ENCODE measurements at regions not wholly inside any gene's neighbourhood (a gene's known extent, or its start where the extent isn't known, plus 50 kb on each side); places are given as distances from the start of the nearest gene placed in this dataset.
"Not testable (repeated sequence)": the region's sequence is repeated elsewhere in the genome, so short reads cannot be mapped to it uniquely, and the experiment has no call there.

GRCh38 chr2:111453308-111453707 is 332.6 kb downstream of the BCL2L11 start:
- DNase-seq: not testable (repeated sequence)

GRCh38 chr2:111453816-111454215 is 333.1 kb downstream of the BCL2L11 start:
- not testable (repeated sequence) for DNase-seq

- DNase-seq: peak in 3 of 5 donors; percentile 19 to 33 (median 23)
Observed at GRCh38 chr2:111454404-111454803, 333.7 kb downstream of the BCL2L11 start.

- not testable (repeated sequence) for DNase-seq
Observed at GRCh38 chr2:111455016-111456015, 334.6 kb downstream of the BCL2L11 start.

GRCh38 chr2:111457191-111457590 is 336.5 kb downstream of the BCL2L11 start:
- DNase-seq: not testable (repeated sequence)

GRCh38 chr2:111460901-111461300 is 340.2 kb downstream of the BCL2L11 start:
- not testable (repeated sequence) for DNase-seq

- DNase-seq: not testable (repeated sequence)
Observed at GRCh38 chr2:111461831-111462230, 341.1 kb downstream of the BCL2L11 start.

GRCh38 chr2:111462572-111462971 is 341.9 kb downstream of the BCL2L11 start:
- DNase-seq: not testable (repeated sequence)

- peak in 1 of 5 donors; percentile 20 for DNase-seq
Observed at GRCh38 chr2:111463238-111463848, 342.6 kb downstream of the BCL2L11 start.

- DNase-seq: peak in 2 of 5 donors; percentile 18 to 29
Observed at GRCh38 chr2:111463956-111464355, 343.2 kb downstream of the BCL2L11 start.

GRCh38 chr2:111464367-111464766 is 343.7 kb downstream of the BCL2L11 start:
- DNase-seq: not testable (repeated sequence)

- DNase-seq: not testable (repeated sequence)
Observed at GRCh38 chr2:111465521-111465920, 344.8 kb downstream of the BCL2L11 start.

GRCh38 chr2:111466744-111467143 is 346.0 kb downstream of the BCL2L11 start:
- DNase-seq: not testable (repeated sequence)

GRCh38 chr2:111470924-111471323 is 350.2 kb downstream of the BCL2L11 start:
- DNase-seq: not testable (repeated sequence)

- not testable (repeated sequence) for DNase-seq
Observed at GRCh38 chr2:111471791-111472530, 351.2 kb downstream of the BCL2L11 start.

- DNase-seq: not testable (repeated sequence)
Observed at GRCh38 chr2:111472844-111473403, 352.2 kb downstream of the BCL2L11 start.

- DNase-seq: not testable (repeated sequence)
Observed at GRCh38 chr2:111473522-111473921, 352.8 kb downstream of the BCL2L11 start.

- DNase-seq: not testable (repeated sequence)
Observed at GRCh38 chr2:111474198-111474705, 353.5 kb downstream of the BCL2L11 start.

- not testable (repeated sequence) for DNase-seq
Observed at GRCh38 chr2:111478335-111478734, 357.6 kb downstream of the BCL2L11 start.

- DNase-seq: peak in 1 of 5 donors; percentile 91
Observed at GRCh38 chr2:111478871-111479318, 358.2 kb downstream of the BCL2L11 start.

- DNase-seq: peak in 1 of 5 donors; percentile 43
Observed at GRCh38 chr2:111480016-111480625, 359.4 kb downstream of the BCL2L11 start.

Measured in T-helper 1 cell (primary cell).